SK-N-SH (cell line): ENCODE measurements at regions not wholly inside any gene's neighbourhood (a gene's known extent, or its start where the extent isn't known, plus 50 kb on each side); places are given as distances from the start of the nearest gene placed in this dataset.

Experiments used
- CTCF ChIA-PET: fragments of 300-600, 350-600 bp; formaldehyde crosslinking; extraction: SDS; loops from one replicate; lab custom pipeline; 2021; lab: Yijun Ruan, JAX
- POLR2A ChIA-PET: fragments of 350-600 bp; sonication (Branson Sonifier 250); formaldehyde crosslinking; extraction: SDS; loops from one replicate; lab custom pipeline; 2020; ENCODE audit warnings: antibody characterized with exemption, inconsistent platforms; lab: Yijun Ruan, JAX
- DNase-seq: peaks from one replicate; pipeline ENCODE4 v3.0.0; 2012
- H2AFZ ChIP-seq: fragments of 200-600 bp; sonication (generic); 2 replicates; pipeline ENCODE4 v1.8.1; 2016; ENCODE audit warnings: antibody characterized with exemption, mild to moderate bottlenecking, low read depth
- H3F3A ChIP-seq: fragments of 200-600 bp; sonication (generic); replicated peaks from 2 replicates; pipeline ENCODE3; 2016; ENCODE audit warnings: antibody characterized with exemption, mild to moderate bottlenecking; ENCODE audit not compliant: insufficient read depth
- H3K27ac ChIP-seq, 2 experiments: fragments of 200-500 bp in 1 of 2; fragments of 200-600 bp in 1 of 2; sonication (Bioruptor generic) in 1 of 2; sonication (generic), shearing (Covaris generic) in 1 of 2; 2 replicates each; pipeline versions ENCODE4 v1.5.1 to v1.6.1; 2014 to 2016; ENCODE audit warnings: low read depth in 2 of 2, inconsistent platforms in 1 of 2, low read length in 1 of 2, mild to moderate bottlenecking in 1 of 2, mixed read lengths in 1 of 2
- H3K27me3 ChIP-seq: fragments of 200-600 bp; sonication (generic), shearing (Covaris generic); 2 replicates; pipeline ENCODE4 v1.6.1; 2016; ENCODE audit warnings: mixed run types; ENCODE audit not compliant: insufficient read depth
- H3K36me3 ChIP-seq, 2 experiments: fragments of 200-500 bp in 1 of 2; fragments of 200-600 bp in 1 of 2; sonication (Bioruptor generic) in 1 of 2; sonication (generic) in 1 of 2; replicated peaks in 1 of 2; 2 replicates each; pipeline versions ENCODE3 to v1.5.1; 2014 to 2016; ENCODE audit warnings: low read length in 1 of 2, mild to moderate bottlenecking in 1 of 2; ENCODE audit not compliant: insufficient read depth in 2 of 2, control insufficient read depth in 1 of 2
- H3K4me1 ChIP-seq, 2 experiments: fragments of 200-500 bp in 1 of 2; fragments of 200-600 bp in 1 of 2; sonication (Bioruptor generic) in 1 of 2; sonication (generic), shearing (Covaris generic) in 1 of 2; 2 replicates each; pipeline versions ENCODE4 v1.5.1 to v1.6.1; 2014 to 2016; ENCODE audit warnings: low read depth in 1 of 2, low read length in 1 of 2, mixed run types in 1 of 2; ENCODE audit not compliant: insufficient read depth in 2 of 2, control insufficient read depth in 1 of 2
- H3K4me2 ChIP-seq: fragments of 200-600 bp; sonication (generic), shearing (Covaris generic); 2 replicates; pipeline ENCODE4 v1.6.1; 2017; ENCODE audit warnings: mixed run types
- H3K4me3 ChIP-seq, 2 experiments: fragments of 200-500 bp in 1 of 2; fragments of 200-600 bp in 1 of 2; sonication (Bioruptor generic) in 1 of 2; sonication (generic), shearing (Covaris generic) in 1 of 2; 2 replicates each; pipeline versions ENCODE4 v1.5.1 to v1.8.1; 2014 to 2016; ENCODE audit warnings: low read depth in 2 of 2, inconsistent platforms in 1 of 2, low read length in 1 of 2, mild to moderate bottlenecking in 1 of 2, mixed read lengths in 1 of 2, moderate library complexity in 1 of 2
- H3K79me2 ChIP-seq: fragments of 200-600 bp; sonication (generic); 2 replicates; pipeline ENCODE4 v1.8.1; 2017; ENCODE audit warnings: mild to moderate bottlenecking; ENCODE audit not compliant: insufficient read depth
- H3K9ac ChIP-seq: fragments of 200-600 bp; sonication (generic); 2 replicates; pipeline ENCODE4 v1.6.1; 2017; ENCODE audit warnings: mixed run types
- H3K9me2 ChIP-seq: fragments of 200-600 bp; sonication (generic); 2 replicates; pipeline ENCODE4 v1.6.1; 2017; ENCODE audit warnings: mixed run types
- H3K9me3 ChIP-seq: fragments of 200-600 bp; sonication (generic); 2 replicates; pipeline ENCODE4 v1.6.1; 2017; ENCODE audit warnings: mixed run types, mild to moderate bottlenecking, moderate library complexity
- H4K20me1 ChIP-seq: fragments of 200-600 bp; sonication (generic); 2 replicates; pipeline ENCODE4 v1.6.1; 2017; ENCODE audit warnings: mild to moderate bottlenecking, mixed run types; ENCODE audit not compliant: insufficient read depth
- ELF1 ChIP-seq: IDR thresholded peaks from 2 replicates; pipeline ENCODE4 v1.4.0; 2012
- EZH2phosphoT487 ChIP-seq: fragments of 200-600 bp; sonication (generic); IDR thresholded peaks from 2 replicates; pipeline ENCODE4 v1.6.1; 2017; ENCODE audit warnings: low read depth, mixed run types, mild to moderate bottlenecking, antibody characterized with exemption, moderate library complexity, borderline replicate concordance
- FOXJ3 ChIP-seq: sonication (generic); formaldehyde crosslinking; IDR thresholded peaks from 2 replicates; pipeline ENCODE4 v1.5.1; 2020; ENCODE audit warnings: mild to moderate bottlenecking, missing genetic modification reagents
- FOXM1 ChIP-seq: IDR thresholded peaks from 2 replicates; pipeline ENCODE4 v1.4.0; 2012; ENCODE audit warnings: low read depth, mild to moderate bottlenecking
- MEF2A ChIP-seq: IDR thresholded peaks from 2 replicates; pipeline ENCODE4 v1.4.0; 2012; ENCODE audit warnings: low read depth, borderline replicate concordance
- NFIC ChIP-seq: IDR thresholded peaks from 2 replicates; pipeline ENCODE4 v1.4.0; 2012; ENCODE audit warnings: borderline replicate concordance
- POLR2AphosphoS5 ChIP-seq: IDR thresholded peaks from 2 replicates; pipeline ENCODE4 v1.6.1; 2012; ENCODE audit warnings: low read depth, low read length
- RAD21 ChIP-seq: IDR thresholded peaks from 2 replicates; pipeline ENCODE4 v1.6.1; 2012; ENCODE audit warnings: mild to moderate bottlenecking, low read length
- RCOR1 ChIP-seq: fragments of 150-350 bp; IDR thresholded peaks from 2 replicates; pipeline ENCODE4 v1.6.1; 2017; ENCODE audit warnings: antibody characterized with exemption, low read length
- REST ChIP-seq: IDR thresholded peaks from 2 replicates; pipeline ENCODE4 v1.6.1; 2012; ENCODE audit warnings: mild to moderate bottlenecking, low read depth, low read length, moderate library complexity
- RFX5 ChIP-seq: IDR thresholded peaks from 2 replicates; pipeline ENCODE4 v1.6.1; 2012; ENCODE audit warnings: mild to moderate bottlenecking, improper control_type of control experiment, low read length
- RXRA ChIP-seq: IDR thresholded peaks from 2 replicates; pipeline ENCODE4 v1.4.0; 2012; ENCODE audit warnings: low read depth, mild to moderate bottlenecking, borderline replicate concordance
- SIN3A ChIP-seq: IDR thresholded peaks from 2 replicates; pipeline ENCODE4 v1.6.1; 2012; ENCODE audit warnings: low read depth, mild to moderate bottlenecking, low read length, moderate library complexity, borderline replicate concordance
- TEAD4 ChIP-seq: IDR thresholded peaks from 2 replicates; pipeline ENCODE4 v1.4.0; 2012; ENCODE audit warnings: mild to moderate bottlenecking, borderline replicate concordance; ENCODE audit not compliant: insufficient read depth
- WGBS: methylation state at CpG from one replicate; pipeline ENCODE4 v1.1.6; 2017; ENCODE audit warnings: low lambda C conversion rate; 5-methylcytosine and 5-hydroxymethylcytosine counted together
- TF ChIP-seq, protein P1 (sequence below): fragments of 150-350 bp; IDR thresholded peaks from 2 replicates; pipeline ENCODE4 v1.6.1; 2017; ENCODE audit warnings: antibody characterized with exemption, low read length, low read depth, borderline replicate concordance
- TF ChIP-seq, protein P2 (sequence below): IDR thresholded peaks from 2 replicates; pipeline ENCODE4; 2012

DNA sequence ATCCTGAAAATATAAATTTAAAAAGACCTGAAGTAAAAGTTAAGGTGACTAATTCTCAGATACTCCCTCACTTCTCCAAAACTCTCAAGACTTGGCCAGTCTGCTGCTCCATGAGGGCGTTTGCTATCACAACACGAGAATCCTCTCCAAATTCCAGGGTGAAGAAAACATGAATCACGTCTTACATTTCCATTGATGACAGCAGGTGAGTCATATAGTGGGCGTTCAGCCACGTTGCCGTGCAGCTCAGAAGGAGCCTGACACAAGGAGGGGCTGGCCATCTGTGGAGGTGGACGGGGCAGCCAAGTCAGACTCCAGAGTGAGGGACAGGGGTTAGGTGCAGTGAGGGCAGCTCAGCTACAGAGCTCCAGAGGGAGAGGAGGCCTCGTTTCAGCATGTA lies 555.1 kb upstream of the ADAMTS16 start:
- 3% methylated on average over 8 of the region's 8 CpGs for WGBS
- no peak for DNase-seq
- Histone ChIP-seq H3K27me3 (no peaks in the 10 kb centered on the region), H3K9me2 (no peaks in the 10 kb centered on the region), H3F3A (no peaks in the 10 kb centered on the region), H3K4me2 (no peak overlapping the region), H2AFZ (no peak overlapping the region), H3K9ac (no peak overlapping the region), H3K4me3 (no peak overlapping the region), H3K9me3 (no peaks in the 10 kb centered on the region), H3K36me3 (no peaks in the 10 kb centered on the region), H4K20me1 (no peaks in the 10 kb centered on the region), H3K27ac (no peak overlapping the region), H3K79me2 (no peaks in the 10 kb centered on the region), H3K4me1 (no peaks in the 10 kb centered on the region)
- TF ChIP-seq RXRA (no peak), ELF1 (no peak), TEAD4 (no peak), NFIC (no peak), RFX5 (no peak), SIN3A (no peak), REST (no peak), MEF2A (no peak), FOXM1 (no peak), FOXJ3 (no peak), EZH2phosphoT487 (no peak), RAD21 (no peak), RCOR1 (no peak), POLR2AphosphoS5 (no peak)
- TF ChIP-seq, protein P1, sequence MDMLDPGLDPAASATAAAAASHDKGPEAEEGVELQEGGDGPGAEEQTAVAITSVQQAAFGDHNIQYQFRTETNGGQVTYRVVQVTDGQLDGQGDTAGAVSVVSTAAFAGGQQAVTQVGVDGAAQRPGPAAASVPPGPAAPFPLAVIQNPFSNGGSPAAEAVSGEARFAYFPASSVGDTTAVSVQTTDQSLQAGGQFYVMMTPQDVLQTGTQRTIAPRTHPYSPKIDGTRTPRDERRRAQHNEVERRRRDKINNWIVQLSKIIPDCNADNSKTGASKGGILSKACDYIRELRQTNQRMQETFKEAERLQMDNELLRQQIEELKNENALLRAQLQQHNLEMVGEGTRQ = no peak
- TF ChIP-seq, protein P2, sequence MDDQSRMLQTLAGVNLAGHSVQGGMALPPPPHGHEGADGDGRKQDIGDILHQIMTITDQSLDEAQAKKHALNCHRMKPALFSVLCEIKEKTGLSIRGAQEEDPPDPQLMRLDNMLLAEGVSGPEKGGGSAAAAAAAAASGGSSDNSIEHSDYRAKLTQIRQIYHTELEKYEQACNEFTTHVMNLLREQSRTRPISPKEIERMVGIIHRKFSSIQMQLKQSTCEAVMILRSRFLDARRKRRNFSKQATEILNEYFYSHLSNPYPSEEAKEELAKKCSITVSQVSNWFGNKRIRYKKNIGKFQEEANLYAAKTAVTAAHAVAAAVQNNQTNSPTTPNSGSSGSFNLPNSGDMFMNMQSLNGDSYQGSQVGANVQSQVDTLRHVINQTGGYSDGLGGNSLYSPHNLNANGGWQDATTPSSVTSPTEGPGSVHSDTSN = no peak
- POLR2A ChIA-PET = no interaction called here
- CTCF ChIA-PET = no interaction called here
